Activated T-helper 2 cell treated with anti-CD3 and anti-CD28 coated beads, Interferon-gamma antibody, Interleukin-2, Interleukin-4, amounts not matched to agents 10 μg/mL and 5 μg/mL and 100 μg/mL, durations not matched to agents 14 hours and 24 hours and 36 hours (primary cell): ENCODE measurements at regions not wholly inside any gene's neighbourhood (a gene's known extent, or its start where the extent isn't known, plus 50 kb on each side); places are given as distances from the start of the nearest gene placed in this dataset.

ENCODE experiments used
- DNase-seq: peaks from one replicate; pipeline ENCODE4 v3.0.0; 2021; ENCODE audit warnings: low spot score
- H3K27ac Mint-ChIP-seq: one replicate; pipeline ENCODE4 v1.8.0; 2021; ENCODE audit warnings: mixed read lengths
- H3K27me3 Mint-ChIP-seq: one replicate; pipeline ENCODE4 v1.8.0; 2021; ENCODE audit warnings: low read depth, mixed read lengths
- H3K36me3 Mint-ChIP-seq: one replicate; pipeline ENCODE4 v1.8.0; 2021; ENCODE audit warnings: low read depth, mixed read lengths
- H3K4me1 Mint-ChIP-seq: one replicate; pipeline ENCODE4 v1.8.0; 2021; ENCODE audit warnings: low read depth, mixed read lengths
- H3K4me3 Mint-ChIP-seq: one replicate; pipeline ENCODE4 v1.8.0; 2021; ENCODE audit warnings: low read depth, mild to moderate bottlenecking, moderate library complexity, mixed read lengths
- H3K9me3 Mint-ChIP-seq: one replicate; pipeline ENCODE4 v1.8.0; 2021; ENCODE audit warnings: mixed read lengths
- intact Hi-C: fragments of 100-400 bp; cut with micrococcal nuclease; formaldehyde crosslinking; loops from one replicate; pipeline ENCODE4 v1.15.1; 2023

DNA sequence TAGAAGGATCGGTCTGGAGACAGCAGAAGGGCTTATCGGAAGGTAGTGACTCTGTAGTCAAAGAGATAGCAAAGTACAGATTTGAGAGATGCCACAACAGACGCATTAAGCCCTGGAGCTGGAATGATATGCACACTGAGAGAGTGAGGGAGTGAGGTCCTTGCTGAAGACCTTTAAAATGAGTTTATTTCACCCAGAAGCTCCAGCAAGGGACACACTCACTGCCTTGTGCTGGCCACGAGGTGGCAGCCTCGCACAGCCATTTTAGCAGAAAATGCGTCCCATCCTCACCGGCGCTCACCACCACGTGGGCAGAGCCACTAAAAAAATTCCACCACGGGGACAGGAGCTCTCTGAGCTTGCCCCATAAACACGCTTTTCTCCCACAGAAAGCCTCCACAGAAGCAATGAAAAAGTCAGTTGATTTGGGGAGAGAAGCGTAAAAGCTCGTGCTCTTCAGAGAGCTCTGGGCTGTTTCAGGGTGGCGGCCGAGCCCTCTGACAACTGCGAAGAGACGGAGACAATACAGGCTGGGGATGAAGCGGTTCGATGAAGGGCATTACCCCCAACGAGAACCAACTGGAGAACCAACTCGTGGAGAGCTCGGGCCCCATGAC, 163.0 kb upstream of the KLF14 start:
- Mint-ChIP-seq H3K36me3 (peaks cover 90% of the 10 kb centered on the region), H3K27me3 (no peaks in the 10 kb centered on the region), H3K27ac (peak overlapping the region; percentile 86), H3K4me1 (peaks cover 73% of the 10 kb centered on the region), H3K9me3 (no peaks in the 10 kb centered on the region), H3K4me3 (peak overlapping the region; percentile 26)
- intact Hi-C loops = loop anchor here (1.0 to 10.0 kb wide), 3 partner anchors 16 to 608 kb away; no protein-coding TSS in a partner anchor
- DNase-seq = peak; percentile 62

DNA sequence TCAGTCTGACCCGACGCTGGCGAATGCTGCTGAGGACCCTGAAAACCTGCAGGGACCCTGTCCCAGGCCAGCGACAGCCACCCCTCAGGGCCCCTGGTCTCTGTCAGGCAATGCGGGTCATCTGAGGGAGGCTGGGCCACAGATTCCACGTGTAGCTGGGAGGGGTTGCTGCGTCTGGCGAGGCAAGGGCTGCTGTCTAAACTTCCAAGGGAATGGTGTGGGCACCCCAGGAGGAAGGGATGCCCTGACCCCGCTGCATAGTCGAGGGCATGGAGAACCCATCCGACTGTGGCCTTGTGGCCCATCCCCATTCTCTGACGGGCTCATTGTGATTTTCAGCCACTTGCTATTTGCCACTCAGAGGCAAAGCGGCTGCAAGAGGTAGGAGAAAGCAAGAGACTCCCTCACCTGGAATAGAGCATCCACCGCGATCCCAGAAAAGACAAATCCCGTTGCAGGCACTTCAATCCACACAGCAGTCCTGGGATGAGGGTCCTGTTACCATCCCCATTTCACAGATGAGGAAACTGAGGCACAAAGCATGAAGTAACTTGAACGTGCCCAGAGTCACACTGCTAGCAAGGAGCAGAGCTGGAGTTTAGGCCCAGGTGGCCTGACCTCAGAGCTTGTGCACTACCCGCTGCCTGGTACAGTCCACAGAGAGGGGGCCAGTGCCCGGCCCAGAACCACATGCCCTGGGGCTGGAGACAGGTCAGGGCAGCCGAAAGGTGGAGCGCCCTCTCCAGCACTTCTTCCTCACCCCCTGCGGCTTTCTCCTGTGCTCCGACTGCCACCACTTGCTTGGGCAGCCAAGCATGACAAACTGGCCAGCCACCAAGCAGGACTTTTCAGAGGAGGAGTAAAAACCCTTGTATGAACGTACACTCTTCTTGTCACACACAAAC, 163.8 kb upstream of the KLF14 start:
- intact Hi-C loops = loop anchor here (1.0 to 10.0 kb wide), 3 partner anchors 16 to 607 kb away; no protein-coding TSS in a partner anchor
- peaks cover 92% of the 10 kb centered on the region for H3K36me3 Mint-ChIP-seq
- no peaks in the 10 kb centered on the region for H3K27me3 Mint-ChIP-seq
- peaks cover 77% of the 10 kb centered on the region for H3K4me1 Mint-ChIP-seq
- H3K27ac Mint-ChIP-seq = peak overlapping the region; percentile 79
- H3K4me3 Mint-ChIP-seq = no peak overlapping the region
- H3K9me3 Mint-ChIP-seq = no peaks in the 10 kb centered on the region
- DNase-seq = no peak

DNA sequence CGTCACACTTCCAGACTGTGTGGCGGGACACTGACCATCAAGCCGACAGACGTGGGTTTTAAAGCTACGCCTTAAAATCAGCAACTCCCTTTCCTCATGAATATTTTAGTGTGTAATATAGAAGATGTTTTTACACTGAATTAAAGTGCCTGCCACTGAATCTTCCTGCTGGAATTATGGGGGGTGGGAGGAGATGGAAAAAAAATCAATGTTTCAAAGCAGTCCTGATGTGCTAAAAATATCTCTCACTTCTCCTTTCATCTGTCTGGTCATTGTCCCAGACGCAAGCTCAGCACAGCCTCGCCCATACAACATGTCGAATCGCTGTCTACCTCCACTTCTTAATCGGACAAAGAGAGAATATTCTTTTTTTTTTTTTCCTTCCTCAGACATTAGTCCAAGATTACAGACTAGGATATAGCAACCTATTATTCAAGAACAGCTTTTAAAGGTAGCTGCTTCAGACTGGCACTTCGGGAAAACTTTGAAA, 165.1 kb upstream of the KLF14 start:
- no peak overlapping the region for H3K4me3 Mint-ChIP-seq
- intact Hi-C loops = loop anchor here (10.0 kb wide), 1 partner anchor 606 kb away; no protein-coding TSS in a partner anchor
- H3K4me1 Mint-ChIP-seq = peaks cover 80% of the 10 kb centered on the region
- H3K27ac Mint-ChIP-seq = peak overlapping the region; percentile 29
- H3K27me3 Mint-ChIP-seq = no peaks in the 10 kb centered on the region
- H3K36me3 Mint-ChIP-seq = peaks cover 94% of the 10 kb centered on the region
- no peak for DNase-seq
- H3K9me3 Mint-ChIP-seq = no peaks in the 10 kb centered on the region

DNA sequence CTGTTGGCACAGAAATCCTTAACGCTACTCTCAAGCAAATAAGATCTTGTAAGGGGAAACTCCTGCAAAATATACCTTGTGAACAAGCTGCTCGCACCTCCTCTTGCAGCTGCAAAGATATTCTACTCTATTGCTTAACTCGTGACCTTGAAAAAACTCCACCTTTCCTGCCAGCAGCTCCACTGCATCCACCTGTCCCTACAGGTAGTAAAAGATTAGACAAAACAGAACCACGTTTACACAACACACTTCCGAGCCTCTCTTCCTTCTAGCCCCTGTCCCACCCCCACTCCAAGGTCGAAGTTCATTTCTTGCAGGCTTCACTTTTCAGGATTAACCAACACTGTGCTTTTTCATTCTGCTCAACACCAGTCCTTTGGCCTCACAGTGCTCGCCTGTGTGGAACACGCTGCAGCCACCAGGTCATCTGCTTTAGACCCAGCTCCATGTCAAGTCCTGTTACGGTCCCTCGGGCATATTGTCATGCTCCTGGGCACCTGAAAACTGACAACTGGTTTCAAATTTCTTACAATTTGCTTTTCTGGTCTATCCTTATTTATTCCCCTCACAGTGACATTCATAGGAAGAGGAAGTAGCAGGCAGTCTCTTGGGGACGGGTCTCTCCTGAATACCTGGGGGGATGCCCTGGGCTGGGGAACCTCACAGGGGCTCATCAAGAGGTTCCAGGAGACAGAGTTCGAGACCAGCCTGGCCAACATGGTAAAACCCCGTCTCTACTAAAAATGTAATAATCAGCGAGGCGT, 165.8 kb upstream of the KLF14 start:
- no peak for DNase-seq
- Mint-ChIP-seq H3K36me3 (peaks cover 94% of the 10 kb centered on the region), H3K4me3 (no peak overlapping the region), H3K27me3 (no peaks in the 10 kb centered on the region), H3K9me3 (no peaks in the 10 kb centered on the region), H3K27ac (peak overlapping the region; percentile 29), H3K4me1 (peaks cover 78% of the 10 kb centered on the region)
- intact Hi-C loops = loop anchor here (10.0 kb wide), 1 partner anchor 605 kb away; no protein-coding TSS in a partner anchor

DNA sequence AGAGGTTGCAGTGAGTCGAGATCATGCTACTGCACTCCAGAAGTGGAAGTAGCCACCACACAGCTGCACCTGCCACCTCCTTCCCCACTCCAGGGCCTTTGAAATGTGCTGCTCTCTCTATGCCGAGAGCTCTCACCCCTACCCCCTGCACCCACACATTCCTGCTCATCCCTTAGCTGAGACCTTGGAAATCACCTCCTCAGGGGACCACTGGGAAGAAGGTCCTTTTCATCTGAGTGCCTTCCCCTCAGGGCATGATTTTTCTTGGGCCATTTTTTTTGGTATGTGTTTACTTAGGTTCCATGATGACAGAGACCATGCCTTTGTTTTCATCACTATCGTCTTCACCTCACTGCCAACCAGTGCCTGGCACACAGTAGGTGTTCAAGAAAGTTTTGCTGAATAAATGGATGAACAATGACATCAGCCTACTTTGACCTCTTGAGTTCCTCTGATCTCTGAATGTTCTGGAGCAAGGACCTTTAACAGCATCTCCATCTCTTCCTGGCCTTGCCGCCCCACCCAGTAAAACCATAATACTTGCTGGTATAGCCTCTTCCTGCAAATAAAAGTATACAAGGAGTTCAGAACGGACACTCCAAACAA, 166.6 kb upstream of the KLF14 start:
- peak overlapping the region; percentile 31 for H3K27ac Mint-ChIP-seq
- peaks cover 70% of the 10 kb centered on the region for H3K4me1 Mint-ChIP-seq
- H3K4me3 Mint-ChIP-seq = no peak overlapping the region
- no peak for DNase-seq
- no peaks in the 10 kb centered on the region for H3K27me3 Mint-ChIP-seq
- no peaks in the 10 kb centered on the region for H3K9me3 Mint-ChIP-seq
- intact Hi-C loops = no loop called here
- H3K36me3 Mint-ChIP-seq = peaks cover 93% of the 10 kb centered on the region

DNA sequence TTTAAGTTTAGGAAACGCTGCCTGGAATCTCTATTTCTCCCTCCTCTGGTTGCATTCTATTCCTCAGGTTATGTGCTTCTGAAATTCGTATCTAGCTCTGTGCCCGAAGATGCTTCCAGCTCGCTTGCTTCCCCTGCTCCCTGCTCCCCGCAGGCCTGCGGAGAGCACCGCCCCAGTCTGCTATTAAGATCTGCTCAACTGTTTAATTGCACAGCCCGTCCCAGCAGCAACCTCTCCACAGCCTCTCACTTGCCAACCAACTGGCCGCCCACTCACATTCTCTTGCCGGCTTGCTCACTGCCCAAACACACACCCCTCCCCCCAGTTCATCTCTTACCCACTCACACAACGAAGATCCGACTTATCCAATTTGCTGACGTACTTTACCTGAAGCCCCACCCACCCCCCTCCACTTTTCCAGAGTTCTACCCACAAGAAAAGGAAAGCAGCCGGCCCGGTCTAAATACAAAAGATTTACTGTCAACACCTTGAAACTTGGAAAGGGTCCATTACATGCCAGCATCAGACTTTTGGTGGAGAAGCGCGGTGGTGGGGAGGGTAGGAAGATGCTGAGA, 167.3 kb upstream of the KLF14 start:
- Mint-ChIP-seq H3K4me1 (peaks cover 68% of the 10 kb centered on the region), H3K9me3 (no peaks in the 10 kb centered on the region), H3K36me3 (peaks cover 93% of the 10 kb centered on the region), H3K27me3 (no peaks in the 10 kb centered on the region), H3K4me3 (no peak overlapping the region), H3K27ac (peak overlapping the region; percentile 80)
- intact Hi-C loops = no loop called here
- DNase-seq = no peak

DNA sequence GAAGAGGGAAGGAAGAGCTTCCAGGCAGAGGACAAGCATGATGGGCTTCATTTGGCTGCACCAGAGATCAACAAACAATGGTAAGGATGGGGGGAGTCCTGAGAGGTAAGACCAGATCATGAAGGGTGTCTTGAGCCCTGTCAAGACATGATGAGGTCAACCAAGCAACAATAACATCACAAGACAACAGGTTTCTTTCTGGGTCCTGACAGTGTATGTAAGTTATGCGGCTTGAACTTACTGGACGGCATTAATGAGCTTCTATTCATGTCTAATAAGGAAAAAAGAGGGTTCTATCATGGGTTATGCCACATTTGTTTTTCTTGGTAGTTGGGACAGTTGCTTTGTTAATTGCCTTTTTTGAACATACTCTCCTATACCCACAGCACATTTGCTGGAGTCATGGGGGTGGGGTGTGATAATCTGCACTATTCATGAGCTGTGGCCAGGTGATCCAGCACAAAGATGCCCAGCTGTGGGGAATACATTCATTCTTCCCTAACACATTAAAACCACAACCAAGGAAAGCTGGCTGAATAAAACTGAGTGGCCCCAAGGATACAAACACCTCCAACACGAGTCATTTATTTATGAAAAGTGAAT, 168.8 kb upstream of the KLF14 start:
- H3K4me3 Mint-ChIP-seq = no peak overlapping the region

DNA sequence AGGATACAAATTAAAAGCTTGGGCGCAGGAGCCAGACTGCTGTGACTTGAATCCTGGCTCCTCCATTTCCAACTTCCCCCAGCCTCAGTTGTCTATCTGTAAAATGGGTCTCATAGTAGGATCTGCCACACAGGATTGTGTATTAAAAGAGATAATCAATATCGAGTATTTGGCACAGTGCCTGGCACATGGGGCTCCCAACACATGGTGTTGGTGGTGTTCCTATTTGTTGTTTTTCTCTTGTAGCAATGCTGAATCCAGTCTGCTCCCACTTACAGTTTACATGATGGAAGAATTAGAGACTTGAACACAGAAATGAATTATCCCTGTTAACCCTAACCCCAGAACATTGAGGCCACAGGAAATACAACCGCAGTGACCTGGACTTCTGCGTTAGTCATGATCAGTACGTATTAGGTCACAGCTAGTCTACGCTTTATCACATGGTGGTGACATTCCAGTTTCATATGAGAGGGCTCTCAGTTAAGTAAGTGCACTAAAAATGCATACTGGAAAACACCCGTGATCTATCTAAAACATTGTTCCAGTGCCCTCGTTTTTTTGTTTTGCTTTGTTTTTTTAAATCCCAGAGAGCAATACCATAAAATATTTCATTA, 169.5 kb upstream of the KLF14 start:
- Mint-ChIP-seq H3K9me3 (no peaks in the 10 kb centered on the region), H3K4me1 (peaks cover 61% of the 10 kb centered on the region), H3K4me3 (peak overlapping the region; percentile 10), H3K27ac (peak overlapping the region; percentile 66), H3K27me3 (no peaks in the 10 kb centered on the region), H3K36me3 (peaks cover 82% of the 10 kb centered on the region)
- intact Hi-C loops = no loop called here
- no peak for DNase-seq

More for the DNA sequence above, 168.8 kb upstream of the KLF14 start:
- Mint-ChIP-seq H3K27me3 (no peaks in the 10 kb centered on the region), H3K9me3 (no peaks in the 10 kb centered on the region), H3K4me1 (peaks cover 63% of the 10 kb centered on the region), H3K36me3 (peaks cover 88% of the 10 kb centered on the region), H3K27ac (peak overlapping the region; percentile 56)
- no peak for DNase-seq
- intact Hi-C loops = no loop called here

DNA sequence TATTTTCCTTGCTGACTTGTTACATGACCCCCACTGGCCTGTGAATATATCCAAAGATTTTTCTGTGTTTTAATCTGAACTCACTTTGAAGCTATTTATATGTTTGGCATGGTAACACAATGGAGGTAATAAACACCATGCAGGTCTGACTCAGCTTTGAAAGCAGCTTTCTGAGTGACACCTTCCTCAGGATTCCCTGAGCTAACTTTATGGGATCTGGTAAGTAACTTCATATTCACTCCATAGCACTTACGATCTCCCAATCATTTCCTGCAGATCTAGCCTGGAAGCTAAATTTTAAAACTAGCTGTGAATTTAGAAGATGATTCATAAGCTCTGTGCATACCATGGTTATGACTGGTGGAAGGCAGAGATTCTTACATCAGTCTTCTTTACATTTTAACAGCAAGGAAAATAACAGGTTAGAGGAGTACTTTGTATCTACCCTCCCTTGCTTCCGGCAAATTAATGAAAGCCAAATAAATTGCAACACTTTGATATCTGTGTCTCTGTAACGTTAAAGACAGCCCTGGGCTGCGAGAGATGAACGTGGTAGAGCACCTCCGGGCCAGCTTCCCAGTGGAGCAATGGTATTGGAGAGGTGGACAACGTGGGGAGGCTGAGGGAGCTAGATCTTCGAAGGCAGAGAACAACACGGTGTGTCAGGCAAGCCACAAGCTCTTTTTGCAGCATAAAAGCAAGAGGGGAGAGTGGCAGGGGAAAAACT, 170.2 kb upstream of the KLF14 start:
- no peak for DNase-seq
- H3K9me3 Mint-ChIP-seq = no peaks in the 10 kb centered on the region
- intact Hi-C loops = no loop called here
- no peaks in the 10 kb centered on the region for H3K27me3 Mint-ChIP-seq
- no peak overlapping the region for H3K4me3 Mint-ChIP-seq
- H3K27ac Mint-ChIP-seq = peak overlapping the region; percentile 66
- peaks cover 65% of the 10 kb centered on the region for H3K4me1 Mint-ChIP-seq
- H3K36me3 Mint-ChIP-seq = peaks cover 84% of the 10 kb centered on the region

DNA sequence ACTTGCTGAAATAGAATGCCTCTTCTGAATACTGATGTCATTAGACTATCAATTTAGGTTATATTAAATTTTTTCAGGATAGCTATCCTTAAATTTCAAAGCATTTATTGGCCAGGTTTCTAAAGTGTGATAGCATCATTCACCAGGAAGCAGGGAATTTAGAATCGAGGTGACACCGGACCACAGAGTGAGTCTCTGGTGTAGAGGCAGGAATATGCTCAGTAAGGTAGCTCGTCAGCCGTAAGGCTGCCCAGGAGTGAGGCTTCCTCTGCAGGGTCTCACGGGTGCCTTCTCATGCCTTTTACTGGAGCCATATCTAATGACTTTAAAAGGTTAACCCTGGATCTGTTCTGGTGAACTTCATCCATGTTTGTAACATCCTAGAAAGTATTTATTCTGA, 170.8 kb upstream of the KLF14 start:
- Mint-ChIP-seq H3K27ac (peak overlapping the region; percentile 38), H3K4me3 (no peak overlapping the region), H3K9me3 (no peaks in the 10 kb centered on the region), H3K36me3 (peaks cover 84% of the 10 kb centered on the region), H3K27me3 (no peaks in the 10 kb centered on the region), H3K4me1 (peaks cover 66% of the 10 kb centered on the region)
- DNase-seq = no peak
- intact Hi-C loops = no loop called here

DNA sequence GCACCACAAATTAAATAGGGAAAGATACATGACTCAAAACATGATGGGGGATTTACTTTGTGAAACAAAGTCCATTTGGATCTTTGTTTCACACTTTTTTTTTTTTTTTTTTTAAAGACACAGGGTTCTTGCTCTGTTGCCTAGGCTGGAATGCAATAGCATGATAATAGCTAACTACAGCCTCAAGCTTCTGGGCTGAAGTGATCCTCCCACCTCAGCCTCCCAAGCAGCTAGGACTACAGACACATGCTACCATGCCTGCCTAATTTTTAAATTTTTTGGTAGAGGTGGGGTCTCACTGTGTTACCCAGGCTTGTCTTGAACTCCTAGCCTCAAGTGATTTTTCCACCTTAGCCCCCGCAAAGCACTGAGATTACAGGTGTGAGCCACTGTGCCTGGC, 172.6 kb upstream of the KLF14 start:
- no peak overlapping the region for H3K4me3 Mint-ChIP-seq
- H3K4me1 Mint-ChIP-seq = peaks cover 69% of the 10 kb centered on the region
- H3K36me3 Mint-ChIP-seq = peaks cover 87% of the 10 kb centered on the region
- no peaks in the 10 kb centered on the region for H3K27me3 Mint-ChIP-seq
- H3K9me3 Mint-ChIP-seq = no peaks in the 10 kb centered on the region
- intact Hi-C loops = no loop called here
- peak overlapping the region; percentile 58 for H3K27ac Mint-ChIP-seq
- no peak for DNase-seq
